ENCODE measurements at regions not wholly inside any gene's neighbourhood (a gene's known extent, or its start where the extent isn't known, plus 50 kb on each side); places are given as distances from the start of the nearest gene placed in this dataset.

DNA sequence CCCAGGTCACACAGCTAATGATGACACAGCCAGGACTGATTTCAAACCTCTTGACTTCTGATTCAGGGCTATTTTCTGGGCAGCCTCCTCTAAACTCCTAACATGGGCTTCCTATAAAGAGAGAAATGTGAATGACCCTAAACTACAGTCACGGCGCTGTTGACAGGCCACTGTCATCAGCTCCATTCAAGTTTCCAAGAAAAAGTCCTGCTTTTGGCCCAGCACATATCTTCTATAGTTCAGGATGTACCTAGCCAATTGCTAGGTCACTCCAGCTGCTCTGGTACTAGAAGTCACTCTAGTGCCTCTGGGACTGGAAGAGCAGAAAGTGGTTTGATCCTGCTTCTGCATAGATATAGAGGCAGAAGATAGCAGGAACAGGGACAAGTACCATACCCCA lies 64.9 kb upstream of the TARS1 start:
- no peak for DNase-seq

DNA sequence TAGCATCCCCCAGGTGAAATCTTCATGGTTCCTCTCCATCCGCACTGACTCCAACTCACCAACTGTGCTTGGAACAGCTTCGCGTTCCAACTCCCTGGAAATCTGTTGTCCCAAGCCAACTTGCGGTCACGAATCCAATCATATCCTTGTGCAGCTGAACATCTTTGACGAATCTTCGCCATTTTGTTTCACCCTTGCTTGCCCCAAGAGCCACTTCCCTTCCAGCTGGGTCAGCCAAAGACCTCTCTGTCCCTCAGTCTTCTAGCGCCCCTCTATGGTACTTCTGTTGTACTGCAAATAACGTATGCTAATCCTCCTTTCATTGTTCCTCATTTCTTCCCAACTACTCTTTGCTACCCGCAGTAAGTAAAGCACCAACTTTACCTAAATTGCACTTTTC lies 61.0 kb upstream of the TARS1 start:
- DNase-seq = no peak

DNA sequence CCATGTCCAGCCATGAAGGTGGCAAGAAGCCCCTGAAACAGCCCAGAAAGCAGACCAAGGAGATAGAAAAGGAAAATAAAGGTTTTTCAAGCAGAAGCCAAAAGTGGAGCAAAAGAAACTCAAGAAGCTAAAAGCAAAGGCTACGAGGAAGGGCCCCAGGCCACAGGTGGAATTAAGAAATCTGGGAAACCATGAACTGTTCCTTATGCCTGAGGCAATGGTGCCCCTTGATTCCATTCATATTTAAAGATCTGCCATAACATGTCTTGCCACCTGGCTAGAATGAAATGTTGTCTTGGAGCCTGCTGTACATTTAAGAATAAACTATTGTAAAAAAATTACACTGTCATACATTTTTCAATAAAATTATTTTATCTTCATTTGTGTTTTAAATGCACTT lies 59.5 kb upstream of the TARS1 start:
- no peak for DNase-seq

All from left kidney (tissue), 1 donor.